Effector CD8-positive, alpha-beta T cell (primary cell): ENCODE measurements at regions not wholly inside any gene's neighbourhood (a gene's known extent, or its start where the extent isn't known, plus 50 kb on each side); places are given as distances from the start of the nearest gene placed in this dataset.
"Not testable (repeated sequence)": the region's sequence is repeated elsewhere in the genome, so short reads cannot be mapped to it uniquely, and the experiment has no call there.

Experiments
- DNase-seq: peaks from one replicate; lab custom pipeline; 2025; lab: John Stamatoyannopoulos, UW

GRCh38 chr5:164206196-164206595 is 700.8 kb downstream of the MAT2B start:
- no peak for DNase-seq

GRCh38 chr5:164207646-164208045 is 702.2 kb downstream of the MAT2B start:
- DNase-seq, result no peak

DNA sequence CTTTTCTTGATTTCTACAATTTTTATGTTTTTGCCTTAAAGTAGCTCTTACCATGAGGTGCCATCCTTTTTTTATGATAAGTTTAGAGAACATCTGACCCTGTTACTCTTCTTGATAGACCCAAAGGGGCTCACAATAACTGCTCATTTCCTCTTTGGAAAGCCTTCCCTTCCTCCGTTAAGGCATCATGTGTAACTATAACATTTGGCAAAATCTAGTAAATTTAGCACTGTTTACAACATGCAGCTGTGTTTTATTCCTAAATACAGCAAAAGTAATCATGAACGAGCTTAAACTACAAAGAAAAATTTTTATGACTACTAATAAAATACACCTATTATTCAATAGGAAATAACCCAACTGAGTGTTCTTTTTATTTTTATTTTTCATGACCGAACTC is 705.1 kb downstream of the MAT2B start:
- DNase-seq, result no peak

DNA sequence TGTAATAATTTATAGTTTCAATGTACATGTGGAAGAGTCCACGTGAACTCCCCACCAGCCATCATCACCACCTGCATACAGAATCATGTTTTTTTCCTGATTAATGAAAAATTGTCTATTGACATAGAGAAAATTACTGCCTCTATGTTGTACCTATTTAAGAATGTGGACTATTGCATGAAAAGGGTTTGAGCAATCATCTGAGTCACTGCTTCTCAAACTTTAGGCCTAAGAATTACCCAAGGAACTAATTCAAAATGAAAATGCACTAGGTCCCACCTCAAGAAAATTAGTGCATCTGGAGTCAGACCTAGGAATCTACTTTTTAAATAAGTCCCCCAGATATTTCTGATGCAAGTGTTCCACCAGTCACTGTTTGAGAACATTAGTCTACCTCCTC is 709.3 kb downstream of the MAT2B start:
- DNase-seq, result no peak

- no peak for DNase-seq
Observed at GRCh38 chr5:164217464-164217863, 712.0 kb downstream of the MAT2B start.

- no peak for DNase-seq
Observed at GRCh38 chr5:164220522-164220921, 715.1 kb downstream of the MAT2B start.

DNA sequence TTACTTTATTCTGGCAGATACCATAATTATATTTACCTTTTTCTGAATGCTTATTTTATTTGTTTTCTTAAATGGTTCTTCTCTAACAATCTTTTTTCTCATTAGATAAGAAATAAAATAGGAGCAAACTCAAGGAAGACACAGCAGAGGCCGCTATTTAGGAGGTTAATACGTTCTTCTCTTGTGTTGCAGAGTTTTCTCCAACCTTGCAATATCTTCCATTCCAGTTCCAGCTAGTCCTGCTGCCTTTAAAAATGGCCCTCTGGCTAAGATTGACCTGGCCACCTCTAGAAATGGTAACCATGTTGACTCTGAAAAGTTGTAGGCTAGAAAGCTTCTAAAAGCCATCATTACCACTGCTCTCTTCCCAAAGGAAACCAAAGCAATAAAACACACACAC is 718.8 kb downstream of the MAT2B start:
- DNase-seq, result no peak

GRCh38 chr5:164224772-164225171 is 719.4 kb downstream of the MAT2B start:
- DNase-seq, result no peak

DNA sequence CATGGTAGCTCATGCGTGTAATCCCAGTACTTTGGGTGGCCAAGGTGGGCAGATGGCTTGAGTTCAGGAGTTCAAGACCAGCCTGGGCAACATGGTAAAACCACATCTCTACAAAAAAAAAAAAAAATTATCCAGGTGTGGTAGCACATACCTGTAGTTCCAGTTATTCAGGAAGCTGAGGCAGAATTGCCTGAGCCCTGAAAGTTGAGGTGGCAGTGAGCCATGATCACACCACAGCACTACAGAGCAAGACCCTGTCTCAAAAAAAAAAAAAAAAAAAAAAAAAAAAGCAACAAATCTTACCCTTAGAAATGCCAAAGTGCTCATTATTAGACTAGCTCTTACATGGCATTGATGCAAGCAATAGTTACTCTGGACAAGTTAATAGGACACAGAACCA is 724.9 kb downstream of the MAT2B start:
- no peak for DNase-seq

DNA sequence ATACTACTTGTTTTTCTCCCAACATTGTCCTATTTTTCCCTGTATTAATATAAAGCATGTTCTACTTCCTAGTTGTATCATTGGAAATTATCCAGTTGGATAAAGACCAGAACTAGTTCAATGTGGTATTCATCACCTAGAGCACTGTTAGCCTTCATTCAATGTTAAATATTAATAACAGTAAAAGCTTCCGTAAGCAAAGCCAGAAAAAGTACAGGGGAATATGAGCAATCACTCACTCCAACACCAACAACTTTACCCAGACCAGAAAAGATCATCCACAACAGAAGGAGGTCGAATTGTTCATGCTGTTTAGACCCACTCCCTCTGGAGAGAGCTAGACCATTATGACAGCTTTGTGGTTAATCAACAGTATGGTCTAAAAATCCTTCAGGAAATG is 728.4 kb downstream of the MAT2B start:
- DNase-seq, result no peak

DNA sequence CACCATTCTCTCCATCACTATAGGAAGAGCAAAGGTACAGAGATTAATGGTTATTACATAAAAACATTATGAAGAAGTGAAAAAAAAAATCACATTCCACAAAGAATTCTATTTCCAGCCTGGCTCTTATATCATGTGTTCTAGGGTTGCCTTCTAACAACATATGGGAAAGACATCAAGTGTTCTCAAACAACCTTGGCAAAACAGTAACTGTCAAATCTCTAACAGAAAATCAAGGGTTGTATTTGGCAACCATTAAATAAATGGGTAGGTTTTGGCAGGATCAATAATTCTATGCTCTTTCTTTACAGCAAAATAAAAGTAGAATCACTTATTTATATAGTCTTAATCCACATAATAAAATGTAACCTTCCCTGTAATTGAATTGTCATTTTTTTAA is 728.9 kb downstream of the MAT2B start:
- no peak for DNase-seq

DNA sequence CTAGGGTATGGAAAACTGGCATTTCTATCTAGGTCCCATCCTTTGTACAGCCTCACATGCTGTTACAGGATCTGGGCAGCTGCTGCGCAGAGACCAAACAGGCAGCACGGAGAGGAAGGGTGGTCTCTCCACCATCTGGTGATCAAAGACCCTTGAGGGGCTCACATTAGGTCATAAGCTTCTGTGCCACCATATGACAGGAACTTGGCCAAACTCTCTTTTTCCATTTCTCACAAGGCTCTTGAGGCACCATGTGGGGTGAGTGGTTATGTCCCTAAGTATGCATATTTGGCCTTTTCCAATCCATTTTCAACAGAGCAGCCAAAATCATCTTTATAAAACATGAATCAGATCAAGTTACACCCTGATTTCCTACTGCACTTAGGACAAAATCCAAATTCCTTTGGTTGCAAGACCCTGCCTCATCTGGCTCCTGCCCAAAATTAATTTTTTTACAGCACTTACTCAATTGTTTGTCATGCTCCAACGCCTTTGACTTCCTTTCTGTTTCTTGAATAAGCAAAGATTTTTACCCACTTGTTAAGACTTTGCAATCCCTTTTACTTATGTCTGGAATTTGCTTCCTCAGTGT is 730.0 kb downstream of the MAT2B start:
- DNase-seq, result no peak

- no peak for DNase-seq
Observed at GRCh38 chr5:164237486-164237885, 732.1 kb downstream of the MAT2B start.

- not testable (repeated sequence) for DNase-seq
Observed at GRCh38 chr5:164251781-164252180, 746.4 kb downstream of the MAT2B start.

DNA sequence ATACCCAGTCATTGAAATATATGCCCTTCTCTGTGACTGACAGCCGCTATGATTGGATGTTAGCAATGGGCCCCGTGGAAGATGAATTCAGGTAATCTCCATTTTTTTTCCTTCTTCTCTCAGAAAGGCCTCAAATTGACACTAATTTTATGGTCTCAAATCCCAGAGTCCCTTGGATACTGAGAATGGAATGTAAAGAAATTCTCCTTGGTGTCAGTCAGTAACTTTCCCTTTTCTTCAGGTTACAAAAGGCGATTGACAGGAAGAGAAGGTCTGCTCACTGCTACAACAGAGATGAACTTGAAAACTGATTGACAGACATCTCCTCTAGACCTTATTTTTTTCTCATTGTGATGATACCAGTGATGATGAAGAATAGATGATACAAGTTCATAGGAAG is 748.3 kb downstream of the MAT2B start:
- DNase-seq, result no peak

GRCh38 chr5:164255598-164256213 is 750.3 kb downstream of the MAT2B start:
- no peak for DNase-seq

GRCh38 chr5:164256351-164256750 is 750.9 kb downstream of the MAT2B start:
- no peak for DNase-seq

GRCh38 chr5:164256954-164257353 is 751.5 kb downstream of the MAT2B start:
- DNase-seq, result no peak

DNA sequence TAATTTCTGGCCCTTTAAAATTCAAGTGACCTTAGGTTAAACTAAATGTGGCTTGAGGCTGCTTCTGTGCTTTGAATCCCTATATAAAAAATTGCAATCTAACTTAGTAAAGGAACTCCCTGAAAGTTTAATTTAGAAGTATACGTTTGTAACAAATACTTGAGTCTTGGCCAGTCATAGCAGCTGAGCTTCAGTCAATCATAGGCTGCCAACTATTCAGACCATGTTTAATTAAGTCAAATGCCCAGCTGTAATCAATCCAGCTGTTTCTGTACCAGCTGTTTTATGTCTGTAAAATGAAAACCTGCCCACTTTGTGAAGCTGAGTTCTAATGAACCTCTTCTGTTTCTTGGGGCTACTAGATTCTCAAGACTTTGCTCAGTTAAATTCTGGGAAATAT is 760.1 kb downstream of the MAT2B start:
- DNase-seq, result no peak

DNA sequence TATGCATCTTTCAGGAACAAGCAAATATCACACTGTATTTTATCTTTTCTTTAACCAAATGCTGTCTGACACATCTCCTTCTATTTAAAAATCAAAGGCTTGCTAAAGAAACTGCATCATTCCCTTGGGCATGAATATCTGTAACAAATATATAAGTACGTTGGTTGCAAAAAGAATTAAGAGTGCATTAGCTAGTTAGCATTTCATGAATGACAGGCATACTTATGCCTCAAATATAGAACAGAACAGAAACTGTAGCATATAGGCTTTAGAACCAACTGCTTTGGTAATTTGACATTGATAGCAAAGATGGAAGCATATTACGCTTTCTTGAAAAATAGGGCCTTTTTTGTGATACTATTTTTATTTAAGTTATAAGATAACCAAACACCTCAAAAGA is 761.2 kb downstream of the MAT2B start:
- no peak for DNase-seq

- no peak for DNase-seq
Observed at GRCh38 chr5:164277720-164278119, 772.3 kb downstream of the MAT2B start.

- DNase-seq, result no peak
Observed at GRCh38 chr5:164289526-164289925, 784.1 kb downstream of the MAT2B start.

DNA sequence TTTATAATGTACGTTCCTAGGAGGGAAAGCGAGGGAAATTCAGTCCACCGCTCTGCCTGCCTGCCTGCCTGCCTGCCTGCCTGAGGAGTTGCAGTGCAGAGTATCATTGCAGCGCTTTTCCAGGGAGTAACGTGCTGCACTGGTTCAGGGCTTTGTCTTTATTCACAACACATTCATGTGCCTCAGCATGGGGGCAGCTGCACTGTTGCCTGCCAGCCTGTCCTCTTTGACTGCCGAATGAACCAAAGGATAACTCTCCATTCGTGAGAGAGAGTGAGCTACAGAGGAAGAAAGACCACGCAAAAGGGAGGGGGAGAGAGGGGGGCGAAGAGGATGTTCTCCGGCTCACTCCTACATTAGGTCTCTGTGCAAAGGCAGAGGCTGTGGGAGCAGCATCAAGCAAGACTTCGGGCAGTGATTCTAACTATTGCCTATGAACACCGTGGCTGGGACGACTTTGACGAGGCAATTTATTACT is 791.2 kb downstream of the MAT2B start:
- no peak for DNase-seq

DNA sequence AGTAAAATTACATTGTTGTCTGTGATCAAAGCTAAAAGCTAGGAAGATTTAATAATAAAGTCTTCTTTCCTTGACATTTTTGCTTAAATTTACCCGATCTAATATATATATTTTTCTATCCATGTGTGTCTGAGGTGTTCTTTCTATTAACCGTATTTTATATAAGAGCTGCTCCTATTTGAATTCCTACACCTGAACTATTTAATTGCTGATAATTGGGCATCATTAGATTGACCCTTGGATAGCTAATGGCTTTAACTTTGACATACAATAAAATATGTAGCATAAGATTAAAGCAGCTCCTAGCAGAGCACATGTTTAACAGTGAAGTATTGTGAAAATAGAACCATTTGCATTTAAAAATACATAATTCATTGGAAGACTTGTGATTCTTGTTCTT is 792.7 kb downstream of the MAT2B start:
- DNase-seq, result no peak
